ENCODE measurements at regions not wholly inside any gene's neighbourhood (a gene's known extent, or its start where the extent isn't known, plus 50 kb on each side); places are given as distances from the start of the nearest gene placed in this dataset.

DNA sequence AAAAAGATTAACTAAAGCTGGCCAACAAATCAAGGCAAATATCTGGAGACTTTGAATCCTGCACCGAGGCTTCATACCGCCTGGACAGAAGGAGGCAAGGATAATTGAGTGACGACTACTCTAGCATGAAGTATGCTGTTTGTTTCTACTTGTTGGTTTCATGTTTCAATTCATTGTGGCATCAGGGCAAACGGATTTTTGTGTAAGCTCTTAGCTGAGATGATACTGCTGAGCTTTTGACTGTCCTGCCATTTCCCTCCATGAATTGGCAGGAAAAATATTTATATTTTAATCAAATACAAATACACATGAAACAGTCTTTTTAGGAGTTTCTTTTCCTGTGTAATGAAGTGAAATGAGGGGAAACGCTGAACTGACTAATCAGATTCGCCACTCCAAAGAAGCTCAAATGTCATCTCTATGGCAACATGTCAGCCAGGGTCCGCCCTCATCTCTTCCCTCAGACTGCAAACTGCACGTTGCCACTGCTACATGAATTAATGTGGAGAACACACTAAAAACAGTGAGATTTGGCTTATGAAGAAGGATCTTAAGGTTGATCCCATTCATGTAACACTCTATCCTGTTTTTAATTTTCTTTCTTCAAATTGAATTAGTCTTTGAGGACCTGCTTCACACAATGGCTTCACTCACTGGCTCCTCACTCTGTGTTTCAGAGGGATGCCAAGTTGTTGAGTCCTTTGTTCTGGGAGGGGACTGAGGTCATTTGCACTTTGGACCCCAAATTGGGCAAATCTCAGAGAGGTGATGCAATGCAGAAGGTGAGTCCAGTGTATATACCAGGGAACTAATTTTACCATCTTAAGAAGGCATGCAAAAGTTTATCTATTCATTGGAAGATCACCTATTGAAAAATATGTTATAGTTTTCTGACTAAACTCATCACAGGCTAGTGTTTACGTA is 149.6 kb upstream of the MID1 start:
- peak overlapping the region; percentile 44 for H3K4me3 Mint-ChIP-seq (ENCODE audit: unreplicated experiment)
- H3K27me3 Mint-ChIP-seq (ENCODE audit: low read depth) = no peaks in the 10 kb centered on the region
- TF ChIP-seq, protein P1, sequence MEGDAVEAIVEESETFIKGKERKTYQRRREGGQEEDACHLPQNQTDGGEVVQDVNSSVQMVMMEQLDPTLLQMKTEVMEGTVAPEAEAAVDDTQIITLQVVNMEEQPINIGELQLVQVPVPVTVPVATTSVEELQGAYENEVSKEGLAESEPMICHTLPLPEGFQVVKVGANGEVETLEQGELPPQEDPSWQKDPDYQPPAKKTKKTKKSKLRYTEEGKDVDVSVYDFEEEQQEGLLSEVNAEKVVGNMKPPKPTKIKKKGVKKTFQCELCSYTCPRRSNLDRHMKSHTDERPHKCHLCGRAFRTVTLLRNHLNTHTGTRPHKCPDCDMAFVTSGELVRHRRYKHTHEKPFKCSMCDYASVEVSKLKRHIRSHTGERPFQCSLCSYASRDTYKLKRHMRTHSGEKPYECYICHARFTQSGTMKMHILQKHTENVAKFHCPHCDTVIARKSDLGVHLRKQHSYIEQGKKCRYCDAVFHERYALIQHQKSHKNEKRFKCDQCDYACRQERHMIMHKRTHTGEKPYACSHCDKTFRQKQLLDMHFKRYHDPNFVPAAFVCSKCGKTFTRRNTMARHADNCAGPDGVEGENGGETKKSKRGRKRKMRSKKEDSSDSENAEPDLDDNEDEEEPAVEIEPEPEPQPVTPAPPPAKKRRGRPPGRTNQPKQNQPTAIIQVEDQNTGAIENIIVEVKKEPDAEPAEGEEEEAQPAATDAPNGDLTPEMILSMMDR (IDR thresholded peaks at IDR 0.05) = no peak
- peaks cover 9% of the 10 kb centered on the region for H3K9me3 Mint-ChIP-seq (ENCODE audit: low read depth)
- no peaks in the 10 kb centered on the region for H3K36me3 Mint-ChIP-seq (ENCODE audit: low read depth)
- H3K4me1 Mint-ChIP-seq (ENCODE audit: low read depth) = peaks cover 13% of the 10 kb centered on the region
- H3K27ac Mint-ChIP-seq (ENCODE audit: unreplicated experiment) = peak overlapping the region; percentile 67
- no peak for DNase-seq (ENCODE audit: low spot score)

DNA sequence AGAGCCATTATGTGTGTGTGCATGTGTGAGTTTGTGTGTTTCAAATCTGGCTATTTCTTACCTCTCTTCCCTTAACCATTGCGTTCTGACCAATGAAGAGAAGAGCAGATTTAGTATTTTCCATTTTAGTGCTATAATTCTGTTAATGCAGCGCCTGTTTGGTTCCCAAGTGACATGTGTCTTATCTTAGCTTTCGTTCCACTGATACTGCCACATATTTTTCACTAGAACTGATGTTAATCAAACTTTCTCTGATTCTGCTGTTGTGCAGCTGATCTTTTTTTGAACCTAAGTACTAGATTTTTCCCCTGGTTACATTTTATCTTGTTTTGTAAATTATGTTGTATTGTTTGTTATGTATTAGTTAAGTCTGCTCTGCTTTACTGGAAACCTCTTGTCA is 152.9 kb upstream of the MID1 start:
- peaks cover 12% of the 10 kb centered on the region for H3K9me3 Mint-ChIP-seq (ENCODE audit: low read depth)
- no peak overlapping the region for H3K27ac Mint-ChIP-seq (ENCODE audit: unreplicated experiment)
- DNase-seq (ENCODE audit: low spot score) = no peak
- no peaks in the 10 kb centered on the region for H3K27me3 Mint-ChIP-seq (ENCODE audit: low read depth)
- no peak overlapping the region for H3K4me3 Mint-ChIP-seq (ENCODE audit: unreplicated experiment)
- peaks cover 13% of the 10 kb centered on the region for H3K4me1 Mint-ChIP-seq (ENCODE audit: low read depth)
- no peaks in the 10 kb centered on the region for H3K36me3 Mint-ChIP-seq (ENCODE audit: low read depth)
- TF ChIP-seq, protein P1 (IDR thresholded peaks at IDR 0.05) = no peak

DNA sequence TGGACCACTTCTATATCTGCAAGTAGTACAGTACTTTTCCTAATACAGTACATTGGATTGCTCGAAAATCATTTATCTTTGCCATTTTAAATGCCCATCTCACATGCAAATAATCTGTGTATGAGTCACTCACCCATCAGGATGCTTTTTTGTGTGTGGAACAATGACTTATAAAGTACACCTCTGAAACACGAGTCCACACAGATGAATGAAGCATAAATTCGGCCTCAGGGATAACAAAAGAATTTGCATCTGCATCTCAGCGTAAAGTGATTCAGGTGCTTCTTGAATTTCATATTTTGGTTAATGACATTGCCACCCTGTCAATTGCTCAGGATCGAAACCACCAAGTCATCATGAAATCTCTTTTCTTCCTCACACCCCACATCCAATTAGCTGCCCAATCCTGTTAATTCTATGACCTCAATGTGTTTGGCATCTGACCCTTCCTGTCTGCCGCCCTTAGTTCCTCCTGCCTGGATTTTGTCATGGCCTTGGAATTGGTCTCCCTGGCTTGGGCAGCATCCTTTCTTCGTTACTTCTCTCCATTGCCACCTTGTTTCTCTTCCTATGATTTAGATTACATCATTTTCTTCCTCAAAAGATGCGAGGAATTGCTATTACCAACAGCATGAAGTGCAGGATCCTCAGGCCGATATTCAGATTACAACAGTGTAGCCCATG is 161.6 kb upstream of the MID1 start:
- TF ChIP-seq, protein P1 (IDR thresholded peaks at IDR 0.05) = no peak

DNA sequence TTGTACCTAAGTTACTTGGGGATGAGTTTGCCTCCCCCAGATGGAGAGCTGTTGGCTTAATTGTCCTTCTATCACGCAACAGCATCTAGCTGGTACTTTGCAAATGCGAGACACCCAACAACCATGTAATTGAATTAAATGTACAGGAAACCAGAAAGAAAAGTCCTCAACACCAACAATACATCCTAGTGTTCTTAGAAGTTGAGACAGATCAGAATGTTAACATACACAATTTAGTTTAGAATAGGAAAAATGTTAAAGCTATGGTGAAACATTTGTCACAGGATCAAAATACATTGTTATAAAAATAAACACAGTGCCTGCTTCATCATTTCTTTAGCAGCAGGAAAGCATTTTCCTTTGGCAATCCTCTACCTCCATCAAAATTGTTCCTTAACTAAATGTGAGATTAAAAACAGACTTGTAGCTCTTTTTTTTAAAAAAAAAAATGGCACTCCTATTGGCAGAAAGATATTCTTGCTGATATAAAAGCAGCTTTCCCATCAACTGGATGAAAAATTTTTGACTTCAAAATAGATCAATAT is 163.1 kb upstream of the MID1 start:
- Mint-ChIP-seq H3K27me3 (ENCODE audit: low read depth) (no peaks in the 10 kb centered on the region), H3K4me3 (ENCODE audit: unreplicated experiment) (no peak overlapping the region), H3K9me3 (ENCODE audit: low read depth) (peaks cover 18% of the 10 kb centered on the region), H3K4me1 (ENCODE audit: low read depth) (peaks cover 10% of the 10 kb centered on the region), H3K27ac (ENCODE audit: unreplicated experiment) (no peak overlapping the region), H3K36me3 (ENCODE audit: low read depth) (no peaks in the 10 kb centered on the region)
- TF ChIP-seq, protein P1 (IDR thresholded peaks at IDR 0.05) = no peak
- no peak for DNase-seq (ENCODE audit: low spot score)

More for the DNA sequence above, 161.6 kb upstream of the MID1 start:
- Mint-ChIP-seq H3K4me3 (ENCODE audit: unreplicated experiment) (no peak overlapping the region), H3K9me3 (ENCODE audit: low read depth) (peaks cover 18% of the 10 kb centered on the region), H3K27me3 (ENCODE audit: low read depth) (no peaks in the 10 kb centered on the region), H3K36me3 (ENCODE audit: low read depth) (no peaks in the 10 kb centered on the region), H3K27ac (ENCODE audit: unreplicated experiment) (no peak overlapping the region), H3K4me1 (ENCODE audit: low read depth) (peaks cover 10% of the 10 kb centered on the region)
- no peak for DNase-seq (ENCODE audit: low spot score)

DNA sequence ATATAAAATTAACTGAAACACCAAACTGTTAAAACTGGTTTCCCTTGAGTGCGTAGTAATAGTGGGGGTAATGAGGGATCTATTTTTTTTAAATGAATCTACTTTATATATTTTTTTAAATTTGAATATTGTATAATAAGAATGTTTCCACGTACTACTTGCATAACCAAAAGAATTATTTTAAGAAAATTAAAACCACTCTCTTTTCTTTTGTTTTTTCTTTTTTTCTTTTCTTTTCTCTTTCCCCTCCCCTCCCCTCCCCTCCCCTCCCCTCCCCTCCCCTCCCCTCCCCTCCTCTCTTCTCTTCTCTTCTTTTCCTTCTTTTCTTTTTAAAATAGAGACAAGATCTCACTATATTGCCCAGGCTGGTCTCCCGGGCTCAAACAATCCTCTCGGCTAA is 166.9 kb upstream of the MID1 start:
- H3K4me3 Mint-ChIP-seq (ENCODE audit: unreplicated experiment) = no peak overlapping the region
- peaks cover 3% of the 10 kb centered on the region for H3K9me3 Mint-ChIP-seq (ENCODE audit: low read depth)
- peaks cover 8% of the 10 kb centered on the region for H3K4me1 Mint-ChIP-seq (ENCODE audit: low read depth)
- no peak for DNase-seq (ENCODE audit: low spot score)
- TF ChIP-seq, protein P1 (IDR thresholded peaks at IDR 0.05) = no peak
- H3K27ac Mint-ChIP-seq (ENCODE audit: unreplicated experiment) = no peak overlapping the region
- H3K27me3 Mint-ChIP-seq (ENCODE audit: low read depth) = no peaks in the 10 kb centered on the region
- no peaks in the 10 kb centered on the region for H3K36me3 Mint-ChIP-seq (ENCODE audit: low read depth)
